AG04450 (cell line): ENCODE measurements at regions not wholly inside any gene's neighbourhood (a gene's known extent, or its start where the extent isn't known, plus 50 kb on each side); places are given as distances from the start of the nearest gene placed in this dataset.
A peak's percentile ranks its signal among the peaks of the same experiment; 100 is the strongest.

Experiments
- CTCF ChIA-PET: fragments of 300-600, 350-600 bp; formaldehyde crosslinking; extraction: SDS; loops from one replicate; lab custom pipeline; 2022; ENCODE audit warnings: antibody characterized with exemption, inconsistent platforms; lab: Charles Lee
- POLR2A ChIA-PET: fragments of 350-600 bp; formaldehyde crosslinking; extraction: SDS; loops from one replicate; lab custom pipeline; 2021; ENCODE audit warnings: antibody characterized with exemption, inconsistent platforms; lab: Yijun Ruan, JAX
- DNase-seq: peaks from one replicate; pipeline ENCODE4 v3.0.0-alpha.2; 2011; ENCODE audit warnings: low read depth, low spot score
- H3K27ac ChIP-seq: one replicate; pipeline ENCODE4 v1.5.1; 2012; ENCODE audit warnings: low read depth, low read length, control low read depth
- H3K27me3 ChIP-seq: one replicate; pipeline ENCODE4 v1.6.0; 2012; ENCODE audit warnings: low read length; ENCODE audit not compliant: control insufficient read depth, insufficient read depth
- H3K4me3 ChIP-seq: 2 replicates; pipeline ENCODE4 v1.5.1; 2011; ENCODE audit warnings: mild to moderate bottlenecking, low read depth, low read length, control low read depth
- H3K9me3 ChIP-seq: 2 replicates; pipeline ENCODE4 v1.5.1; 2012; ENCODE audit warnings: low read length; ENCODE audit not compliant: control insufficient read depth, insufficient read depth
- CTCF ChIP-seq: IDR thresholded peaks from 2 replicates; pipeline ENCODE4 v1.5.1; 2011; ENCODE audit warnings: low read depth, low read length, control low read depth, inconsistent platforms

GRCh38 chr2:146365041-146365440, 1479.8 kb upstream of the ACVR2A start:
- H3K27ac ChIP-seq = no peak overlapping the region
- no peaks in the 10 kb centered on the region for H3K27me3 ChIP-seq
- ChIA-PET CTCF (no interaction called here), POLR2A (no interaction called here)
- TF ChIP-seq CTCF = no peak
- no peak overlapping the region for H3K4me3 ChIP-seq
- no peak for DNase-seq
- H3K9me3 ChIP-seq = no peaks in the 10 kb centered on the region

GRCh38 chr2:146363731-146364130, 1481.1 kb upstream of the ACVR2A start:
- H3K9me3 ChIP-seq = no peaks in the 10 kb centered on the region
- H3K4me3 ChIP-seq = no peak overlapping the region
- TF ChIP-seq CTCF = no peak
- H3K27ac ChIP-seq = no peak overlapping the region
- ChIA-PET POLR2A (no interaction called here), CTCF (no interaction called here)
- H3K27me3 ChIP-seq = no peaks in the 10 kb centered on the region
- no peak for DNase-seq

- CTCF ChIA-PET = no interaction called here
- TF ChIP-seq CTCF = no peak
- H3K27me3 ChIP-seq = no peaks in the 10 kb centered on the region
These were observed 1493.1 kb upstream of the ACVR2A start for GRCh38 chr2:146351689-146352088.

GRCh38 chr2:146349334-146349733, 1495.5 kb upstream of the ACVR2A start:
- CTCF ChIA-PET = no interaction called here
- Histone ChIP-seq H3K4me3 (no peak overlapping the region), H3K27ac (no peak overlapping the region), H3K27me3 (no peaks in the 10 kb centered on the region), H3K9me3 (no peaks in the 10 kb centered on the region)
- no peak for DNase-seq
- TF ChIP-seq CTCF = no peak
- POLR2A ChIA-PET = no interaction called here

More at GRCh38 chr2:146351689-146352088, 1493.1 kb upstream of the ACVR2A start:
- Histone ChIP-seq H3K9me3 (no peaks in the 10 kb centered on the region), H3K4me3 (no peak overlapping the region), H3K27ac (no peak overlapping the region)
- DNase-seq = no peak
- POLR2A ChIA-PET = no interaction called here

GRCh38 chr2:146324951-146325350, 1519.9 kb upstream of the ACVR2A start:
- peak; percentile 13 for DNase-seq
- H3K9me3 ChIP-seq = no peaks in the 10 kb centered on the region
- H3K27me3 ChIP-seq = no peaks in the 10 kb centered on the region
- POLR2A ChIA-PET = no interaction called here
- H3K4me3 ChIP-seq = no peak overlapping the region
- no peak for TF ChIP-seq CTCF
- H3K27ac ChIP-seq = no peak overlapping the region
- CTCF ChIA-PET = no interaction called here
